ENCODE measurements at regions not wholly inside any gene's neighbourhood (a gene's known extent, or its start where the extent isn't known, plus 50 kb on each side); places are given as distances from the start of the nearest gene placed in this dataset.

- no peak for DNase-seq
Observed at GRCh38 chr5:56345352-56345751, 112.2 kb upstream of the ANKRD55 start.

DNA sequence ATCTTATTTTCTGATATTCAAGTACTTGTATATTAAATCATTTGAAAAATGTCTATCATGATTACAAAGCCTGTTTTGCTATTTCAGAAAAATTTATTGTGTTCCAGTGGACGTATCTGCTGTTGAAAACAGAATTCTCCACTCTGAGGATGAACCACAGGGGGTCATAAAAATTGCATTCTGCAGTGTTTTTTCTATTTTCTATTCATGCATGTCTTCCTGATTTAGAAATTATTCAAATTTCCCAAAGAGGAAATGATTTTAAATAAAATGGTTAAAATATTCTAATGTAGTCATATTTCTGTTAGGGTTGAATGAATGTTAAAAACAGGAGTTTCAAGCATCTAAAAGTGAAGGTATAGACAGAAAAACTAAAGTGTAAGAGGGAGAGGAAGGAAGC lies 111.5 kb upstream of the ANKRD55 start:
- DNase-seq: no peak

- DNase-seq: no peak
Observed at GRCh38 chr5:56343988-56344387, 110.9 kb upstream of the ANKRD55 start.

GRCh38 chr5:56342616-56343015 lies 109.5 kb upstream of the ANKRD55 start:
- no peak for DNase-seq

GRCh38 chr5:56340196-56340980 lies 107.3 kb upstream of the ANKRD55 start:
- DNase-seq: no peak

DNA sequence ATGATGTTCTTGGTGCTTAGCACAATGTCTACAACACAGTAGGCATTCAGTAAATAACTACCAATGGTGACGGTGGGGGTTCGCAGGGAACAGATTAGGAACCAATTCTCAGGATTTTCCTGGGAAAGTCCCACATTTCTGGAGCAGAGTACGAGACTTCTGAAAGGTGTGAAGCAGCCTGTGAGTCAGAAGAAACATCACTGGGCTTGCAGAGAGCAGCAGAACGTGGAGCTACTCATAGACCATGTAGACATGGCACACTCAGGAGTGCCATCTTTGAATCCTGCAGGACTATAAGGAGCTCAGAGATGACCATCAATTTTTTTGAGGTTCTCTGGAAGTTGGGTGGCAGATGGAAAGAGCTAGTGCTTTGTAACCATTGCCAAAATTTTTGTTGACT lies 106.6 kb upstream of the ANKRD55 start:
- DNase-seq: no peak

DNA sequence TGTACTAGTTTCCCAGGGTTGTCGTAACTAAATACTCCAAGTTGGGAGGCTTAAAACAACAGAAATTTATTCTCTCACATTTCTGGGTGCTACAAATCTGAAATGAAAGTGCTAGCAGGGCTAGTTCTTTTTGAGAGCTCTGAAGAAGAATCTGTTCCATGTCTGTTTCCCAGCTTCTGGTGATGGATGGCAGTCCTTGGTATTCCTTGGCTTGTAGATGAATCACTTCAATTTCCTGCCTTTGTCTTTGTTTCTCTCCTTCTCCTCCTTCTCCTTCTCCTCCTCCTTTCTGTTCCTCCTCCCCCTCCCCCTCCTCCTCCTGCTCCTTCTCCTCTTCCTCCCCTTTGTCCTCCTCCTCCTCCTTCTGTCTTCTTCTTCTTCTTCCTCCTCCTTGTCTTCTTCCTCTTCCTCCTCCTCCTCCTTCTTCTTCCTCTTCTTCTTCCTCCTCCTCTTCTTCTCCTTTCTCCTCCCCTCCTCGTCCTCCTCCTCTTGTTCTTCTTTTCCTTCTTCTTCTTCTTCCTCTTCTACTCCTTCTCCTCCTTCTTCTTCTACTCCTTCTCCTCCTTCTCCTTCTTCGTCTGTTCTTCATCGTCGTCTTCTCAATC lies 104.7 kb upstream of the ANKRD55 start:
- no peak for DNase-seq

DNA sequence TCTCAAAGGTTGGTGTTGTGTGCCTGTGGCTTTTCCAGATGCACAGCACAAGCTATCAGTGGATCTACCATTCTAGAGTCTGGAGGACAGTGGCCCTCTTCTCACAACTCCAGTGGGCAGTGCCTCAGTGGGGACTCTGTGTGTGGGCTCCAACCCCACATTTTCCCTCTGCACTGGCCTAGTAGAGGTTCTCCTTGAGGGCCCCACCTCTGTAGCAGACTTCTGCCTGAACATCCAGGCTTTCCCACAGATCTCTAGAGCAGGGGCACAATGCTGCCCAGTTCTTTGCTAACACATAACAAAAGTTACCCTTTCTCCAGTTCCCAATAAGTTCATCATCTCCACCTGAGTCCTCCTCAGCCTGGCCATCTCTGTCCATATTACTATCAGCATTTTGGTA lies 102.1 kb upstream of the ANKRD55 start:
- DNase-seq: no peak

- no peak for DNase-seq
Observed at GRCh38 chr5:56330806-56331205, 97.7 kb upstream of the ANKRD55 start.

GRCh38 chr5:56330167-56330566 lies 97.0 kb upstream of the ANKRD55 start:
- DNase-seq: no peak

- DNase-seq: no peak
Observed at GRCh38 chr5:56329652-56330051, 96.5 kb upstream of the ANKRD55 start.

GRCh38 chr5:56328753-56329560 lies 95.8 kb upstream of the ANKRD55 start:
- DNase-seq: no peak

DNA sequence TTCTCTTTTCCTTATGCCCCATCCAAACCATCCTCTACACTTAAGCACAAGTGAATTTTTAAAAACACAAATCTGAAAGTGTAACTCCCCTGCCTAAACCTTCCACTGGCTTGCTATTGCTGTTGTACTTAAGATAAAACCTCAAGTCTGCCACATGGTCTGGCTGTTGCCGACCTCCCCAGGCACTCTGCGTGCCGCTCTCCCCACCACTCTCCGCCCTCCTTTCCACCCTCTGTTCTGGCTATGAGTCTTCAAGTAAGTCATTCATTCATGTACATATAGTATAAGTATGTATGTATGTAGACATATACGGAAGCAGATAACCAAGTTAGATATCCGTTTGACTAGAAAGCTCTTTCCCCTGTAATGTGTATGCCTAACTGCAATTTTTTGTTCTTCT lies 94.7 kb upstream of the ANKRD55 start:
- DNase-seq: no peak

GRCh38 chr5:56326770-56327169 lies 93.6 kb upstream of the ANKRD55 start:
- DNase-seq: no peak

DNA sequence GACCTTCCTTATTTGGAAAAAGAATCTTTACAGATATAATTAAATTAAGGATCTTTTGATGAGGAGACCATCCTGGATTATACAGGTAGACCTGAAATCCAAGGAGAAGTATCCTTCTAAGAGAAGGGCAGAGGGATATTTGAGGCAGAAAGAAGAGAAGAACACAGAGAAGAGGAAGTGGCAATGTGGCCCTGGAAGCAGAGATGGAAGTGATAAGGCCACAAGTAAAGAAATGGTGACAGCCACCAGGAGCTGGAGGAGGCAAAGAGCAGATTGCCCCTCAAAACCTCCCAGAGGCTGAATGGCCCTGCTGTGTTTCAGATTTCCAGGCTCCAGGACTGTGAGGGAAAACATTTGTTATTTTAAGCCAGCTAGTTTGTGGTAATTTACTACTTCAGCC lies 93.0 kb upstream of the ANKRD55 start:
- no peak for DNase-seq

DNA sequence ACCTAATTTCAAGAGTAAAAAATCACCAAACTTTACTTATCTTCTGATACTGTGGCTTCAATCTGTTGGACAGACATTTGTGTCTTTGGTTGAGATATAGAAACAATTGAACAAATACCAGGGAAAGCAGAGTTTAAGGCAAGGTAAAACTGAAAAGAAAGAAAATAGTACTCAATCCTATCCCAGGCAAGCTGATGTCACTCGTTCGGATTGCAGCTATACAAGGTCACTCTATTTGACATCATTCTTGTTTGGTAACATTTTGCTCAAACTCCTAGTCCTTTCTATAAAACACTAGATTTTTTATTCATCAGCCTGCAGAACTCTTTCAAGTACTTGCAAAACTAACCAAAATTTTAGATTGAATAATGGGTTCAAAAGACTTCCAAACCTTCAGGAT lies 91.9 kb upstream of the ANKRD55 start:
- no peak for DNase-seq

DNA sequence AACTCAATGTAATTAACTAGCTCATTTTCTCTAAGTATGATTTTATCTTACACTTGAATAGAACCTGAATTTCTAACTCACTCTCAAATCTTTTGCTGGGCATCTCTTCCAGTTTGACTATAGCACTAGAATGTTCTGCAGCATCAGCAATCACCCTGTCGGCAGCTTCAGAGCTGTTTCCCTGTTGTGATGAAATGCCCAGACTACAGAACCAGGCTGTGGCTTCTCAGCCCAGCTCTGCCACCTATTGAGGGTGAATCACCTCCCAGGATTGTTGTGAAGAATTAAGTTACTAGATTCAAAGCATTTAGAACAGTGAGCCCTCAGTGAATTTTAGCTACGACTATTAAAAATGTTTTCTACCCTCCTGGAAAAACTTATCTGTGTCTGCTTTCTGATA lies 90.4 kb upstream of the ANKRD55 start:
- no peak for DNase-seq

DNA sequence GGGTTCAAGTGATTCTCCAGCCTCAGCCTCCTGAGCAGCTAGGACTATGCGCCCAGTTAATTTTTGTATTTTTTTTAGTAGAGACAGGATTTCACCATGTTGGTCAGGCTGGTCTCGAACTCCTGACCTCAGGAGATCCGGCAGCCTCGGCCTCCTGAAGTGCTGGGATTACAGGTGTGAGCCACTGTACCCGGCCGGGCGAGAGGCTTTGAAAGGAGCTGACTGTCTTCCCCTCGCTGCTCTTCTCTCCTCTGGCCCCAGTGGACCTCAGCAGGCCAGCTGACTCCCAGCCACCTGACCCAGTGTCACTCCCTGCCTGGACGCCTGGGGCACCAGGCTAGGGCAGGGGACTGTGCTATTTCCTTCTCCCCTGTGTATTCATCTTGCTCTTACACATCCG lies 89.5 kb upstream of the ANKRD55 start:
- DNase-seq: no peak

- no peak for DNase-seq
Observed at GRCh38 chr5:56321236-56321881, 88.2 kb upstream of the ANKRD55 start.

DNA sequence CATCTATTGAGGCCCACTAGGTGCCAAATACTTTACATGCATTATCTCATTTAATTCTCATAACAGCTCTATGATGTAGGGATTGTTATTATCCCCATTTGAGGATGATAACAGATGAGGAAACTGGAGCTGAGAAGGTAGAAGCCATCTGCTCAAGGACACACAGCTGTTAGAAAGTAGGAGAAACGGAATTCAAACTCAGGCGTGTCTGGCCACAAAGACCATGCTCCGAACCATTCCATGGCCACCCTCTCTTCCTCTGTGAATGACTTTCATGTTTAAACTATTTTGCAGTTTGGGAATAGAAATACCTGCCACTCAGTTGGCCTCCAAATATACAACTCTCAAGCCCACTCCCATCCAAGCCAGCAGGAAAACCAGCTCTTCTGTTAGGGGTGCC lies 87.6 kb upstream of the ANKRD55 start:
- DNase-seq: no peak

GRCh38 chr5:56319526-56320181 lies 86.5 kb upstream of the ANKRD55 start:
- DNase-seq: no peak

DNA sequence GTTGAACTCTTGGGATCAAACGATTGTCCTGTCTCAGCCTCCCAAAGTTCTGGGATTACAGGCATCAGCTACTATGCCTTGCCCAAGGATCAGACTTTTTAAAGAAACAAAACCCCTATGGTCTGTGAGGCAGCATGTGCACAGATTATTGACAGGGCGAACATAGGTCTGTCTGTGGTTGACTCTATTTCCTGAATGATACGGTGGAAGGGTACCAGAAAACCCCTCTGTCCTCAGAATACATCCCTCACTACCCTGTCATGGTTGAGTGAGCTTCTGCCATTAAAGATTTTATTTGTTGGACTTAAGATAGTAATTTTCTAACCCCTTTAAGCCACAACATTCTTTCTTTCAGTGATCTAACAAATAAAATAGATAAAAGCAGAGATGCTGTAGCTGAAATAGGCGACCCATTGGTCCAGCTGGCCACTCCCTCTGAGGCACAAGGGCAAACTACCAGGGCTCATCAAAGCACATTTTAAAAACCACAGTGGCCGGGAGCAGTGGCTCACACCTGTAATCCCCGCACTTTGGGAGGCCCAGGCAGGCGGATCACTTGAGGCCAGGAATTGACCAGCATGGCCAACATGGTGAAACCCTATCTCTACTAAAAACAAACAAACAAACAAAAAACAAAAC lies 84.9 kb upstream of the ANKRD55 start:
- DNase-seq: no peak

Data from right kidney (tissue), 1 donor.